SK-N-SH (cell line): ENCODE measurements at regions not wholly inside any gene's neighbourhood (a gene's known extent, or its start where the extent isn't known, plus 50 kb on each side); places are given as distances from the start of the nearest gene placed in this dataset.
A peak's percentile ranks its signal among the peaks of the same experiment; 100 is the strongest.

Source experiments
- CTCF ChIA-PET: fragments of 300-600, 350-600 bp; formaldehyde crosslinking; extraction: SDS; loops from one replicate; lab custom pipeline; 2021; lab: Yijun Ruan, JAX
- POLR2A ChIA-PET: fragments of 350-600 bp; sonication (Branson Sonifier 250); formaldehyde crosslinking; extraction: SDS; loops from one replicate; lab custom pipeline; 2020; ENCODE audit warnings: antibody characterized with exemption, inconsistent platforms; lab: Yijun Ruan, JAX
- DNase-seq: peaks from one replicate; pipeline ENCODE4 v3.0.0; 2012
- H2AFZ ChIP-seq: fragments of 200-600 bp; sonication (generic); 2 replicates; pipeline ENCODE4 v1.8.1; 2016; ENCODE audit warnings: antibody characterized with exemption, mild to moderate bottlenecking, low read depth
- H3F3A ChIP-seq: fragments of 200-600 bp; sonication (generic); replicated peaks from 2 replicates; pipeline ENCODE3; 2016; ENCODE audit warnings: antibody characterized with exemption, mild to moderate bottlenecking; ENCODE audit not compliant: insufficient read depth
- H3K27ac ChIP-seq, 2 experiments: fragments of 200-500 bp in 1 of 2; fragments of 200-600 bp in 1 of 2; sonication (Bioruptor generic) in 1 of 2; sonication (generic), shearing (Covaris generic) in 1 of 2; 2 replicates each; pipeline versions ENCODE4 v1.5.1 to v1.6.1; 2014 to 2016; ENCODE audit warnings: low read depth in 2 of 2, inconsistent platforms in 1 of 2, low read length in 1 of 2, mild to moderate bottlenecking in 1 of 2, mixed read lengths in 1 of 2
- H3K27me3 ChIP-seq: fragments of 200-600 bp; sonication (generic), shearing (Covaris generic); 2 replicates; pipeline ENCODE4 v1.6.1; 2016; ENCODE audit warnings: mixed run types; ENCODE audit not compliant: insufficient read depth
- H3K36me3 ChIP-seq, 2 experiments: fragments of 200-500 bp in 1 of 2; fragments of 200-600 bp in 1 of 2; sonication (Bioruptor generic) in 1 of 2; sonication (generic) in 1 of 2; replicated peaks in 1 of 2; 2 replicates each; pipeline versions ENCODE3 to v1.5.1; 2014 to 2016; ENCODE audit warnings: low read length in 1 of 2, mild to moderate bottlenecking in 1 of 2; ENCODE audit not compliant: insufficient read depth in 2 of 2, control insufficient read depth in 1 of 2
- H3K4me1 ChIP-seq, 2 experiments: fragments of 200-500 bp in 1 of 2; fragments of 200-600 bp in 1 of 2; sonication (Bioruptor generic) in 1 of 2; sonication (generic), shearing (Covaris generic) in 1 of 2; 2 replicates each; pipeline versions ENCODE4 v1.5.1 to v1.6.1; 2014 to 2016; ENCODE audit warnings: low read depth in 1 of 2, low read length in 1 of 2, mixed run types in 1 of 2; ENCODE audit not compliant: insufficient read depth in 2 of 2, control insufficient read depth in 1 of 2
- H3K4me2 ChIP-seq: fragments of 200-600 bp; sonication (generic), shearing (Covaris generic); 2 replicates; pipeline ENCODE4 v1.6.1; 2017; ENCODE audit warnings: mixed run types
- H3K4me3 ChIP-seq, 2 experiments: fragments of 200-500 bp in 1 of 2; fragments of 200-600 bp in 1 of 2; sonication (Bioruptor generic) in 1 of 2; sonication (generic), shearing (Covaris generic) in 1 of 2; 2 replicates each; pipeline versions ENCODE4 v1.5.1 to v1.8.1; 2014 to 2016; ENCODE audit warnings: low read depth in 2 of 2, inconsistent platforms in 1 of 2, low read length in 1 of 2, mild to moderate bottlenecking in 1 of 2, mixed read lengths in 1 of 2, moderate library complexity in 1 of 2
- H3K79me2 ChIP-seq: fragments of 200-600 bp; sonication (generic); 2 replicates; pipeline ENCODE4 v1.8.1; 2017; ENCODE audit warnings: mild to moderate bottlenecking; ENCODE audit not compliant: insufficient read depth
- H3K9ac ChIP-seq: fragments of 200-600 bp; sonication (generic); 2 replicates; pipeline ENCODE4 v1.6.1; 2017; ENCODE audit warnings: mixed run types
- H3K9me2 ChIP-seq: fragments of 200-600 bp; sonication (generic); 2 replicates; pipeline ENCODE4 v1.6.1; 2017; ENCODE audit warnings: mixed run types
- H3K9me3 ChIP-seq: fragments of 200-600 bp; sonication (generic); 2 replicates; pipeline ENCODE4 v1.6.1; 2017; ENCODE audit warnings: mixed run types, mild to moderate bottlenecking, moderate library complexity
- H4K20me1 ChIP-seq: fragments of 200-600 bp; sonication (generic); 2 replicates; pipeline ENCODE4 v1.6.1; 2017; ENCODE audit warnings: mild to moderate bottlenecking, mixed run types; ENCODE audit not compliant: insufficient read depth
- ELF1 ChIP-seq: IDR thresholded peaks from 2 replicates; pipeline ENCODE4 v1.4.0; 2012
- EP300 ChIP-seq, 2 experiments: IDR thresholded peaks; 2 replicates each; pipeline versions ENCODE4 v1.4.0 to v1.6.1; 2012; ENCODE audit warnings: borderline replicate concordance in 1 of 2, low read depth in 1 of 2, low read length in 1 of 2
- EZH2phosphoT487 ChIP-seq: fragments of 200-600 bp; sonication (generic); IDR thresholded peaks from 2 replicates; pipeline ENCODE4 v1.6.1; 2017; ENCODE audit warnings: low read depth, mixed run types, mild to moderate bottlenecking, antibody characterized with exemption, moderate library complexity, borderline replicate concordance
- FOSL2 ChIP-seq: IDR thresholded peaks from 2 replicates; pipeline ENCODE4 v1.4.0; 2012; ENCODE audit warnings: low read depth, mild to moderate bottlenecking, moderate library complexity, borderline replicate concordance
- FOXJ3 ChIP-seq: sonication (generic); formaldehyde crosslinking; IDR thresholded peaks from 2 replicates; pipeline ENCODE4 v1.5.1; 2020; ENCODE audit warnings: mild to moderate bottlenecking, missing genetic modification reagents
- MEF2A ChIP-seq: IDR thresholded peaks from 2 replicates; pipeline ENCODE4 v1.4.0; 2012; ENCODE audit warnings: low read depth, borderline replicate concordance
- MXI1 ChIP-seq: IDR thresholded peaks from 2 replicates; pipeline ENCODE4 v1.6.1; 2012; ENCODE audit warnings: mild to moderate bottlenecking, low read depth, low read length, improper control_type of control experiment
- NFIC ChIP-seq: IDR thresholded peaks from 2 replicates; pipeline ENCODE4 v1.4.0; 2012; ENCODE audit warnings: borderline replicate concordance
- POLR2AphosphoS5 ChIP-seq: IDR thresholded peaks from 2 replicates; pipeline ENCODE4 v1.6.1; 2012; ENCODE audit warnings: low read depth, low read length
- RCOR1 ChIP-seq: fragments of 150-350 bp; IDR thresholded peaks from 2 replicates; pipeline ENCODE4 v1.6.1; 2017; ENCODE audit warnings: antibody characterized with exemption, low read length
- SIN3A ChIP-seq: IDR thresholded peaks from 2 replicates; pipeline ENCODE4 v1.6.1; 2012; ENCODE audit warnings: low read depth, mild to moderate bottlenecking, low read length, moderate library complexity, borderline replicate concordance
- WGBS: methylation state at CpG from one replicate; pipeline ENCODE4 v1.1.6; 2017; ENCODE audit warnings: low lambda C conversion rate; 5-methylcytosine and 5-hydroxymethylcytosine counted together
- TF ChIP-seq, protein P1 (sequence below): IDR thresholded peaks from 2 replicates; pipeline ENCODE4 v1.6.1; 2012; ENCODE audit warnings: mild to moderate bottlenecking, low read depth, low read length, moderate library complexity
- TF ChIP-seq, protein P2 (sequence below): IDR thresholded peaks from 2 replicates; pipeline ENCODE4; 2012
- TF ChIP-seq, protein P3 (sequence below): IDR thresholded peaks from 2 replicates; pipeline ENCODE4 v1.4.0; 2012; ENCODE audit warnings: low read depth, borderline replicate concordance
- TF ChIP-seq, protein P4 (sequence below): fragments of 150-350 bp; IDR thresholded peaks from 2 replicates; pipeline ENCODE4 v1.6.1; 2017; ENCODE audit warnings: antibody characterized with exemption, low read length, low read depth, borderline replicate concordance

DNA sequence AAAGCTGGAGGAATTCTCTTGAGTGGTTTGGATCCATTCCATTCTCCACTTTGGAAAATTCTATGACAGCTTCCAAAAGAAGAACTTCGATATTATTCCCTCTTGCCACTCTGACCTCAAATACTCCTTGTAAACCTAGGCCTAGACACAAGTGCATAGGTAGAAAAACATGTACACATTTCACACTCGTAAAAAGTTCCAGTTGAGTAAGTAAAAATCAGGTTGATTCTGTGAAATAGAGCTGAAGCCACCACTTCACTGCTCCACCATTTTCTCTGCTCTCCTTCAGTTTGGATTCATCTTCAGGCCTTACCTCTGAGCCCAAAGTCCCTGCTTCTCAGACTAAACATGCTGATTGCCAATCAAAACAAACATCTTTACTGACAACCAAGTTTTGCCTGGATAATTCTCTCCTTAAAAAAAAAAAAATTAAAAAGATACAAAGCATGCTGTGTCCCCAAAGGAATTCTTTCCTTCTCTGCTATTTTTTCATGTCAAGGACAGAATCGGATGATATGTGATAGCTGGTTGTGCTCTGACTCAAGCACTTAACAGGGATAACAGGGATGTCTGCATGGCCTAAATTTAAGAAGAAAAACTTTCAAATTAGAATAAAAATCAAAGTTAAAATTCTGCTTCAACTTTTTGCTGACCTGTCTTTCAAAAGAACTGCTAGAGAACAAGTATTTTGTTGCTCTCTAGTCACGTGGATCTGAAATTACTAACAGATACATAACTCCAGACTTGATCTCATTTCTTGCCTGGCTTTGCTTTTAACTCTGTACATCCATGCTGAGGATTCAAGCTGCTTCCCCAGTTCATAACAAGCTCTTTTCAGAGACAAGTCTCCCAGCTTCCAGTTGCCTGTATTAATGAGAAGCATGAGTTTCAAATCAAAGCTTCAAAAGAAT is 420.9 kb upstream of the INTU start (continued):
- TF ChIP-seq, protein P1, sequence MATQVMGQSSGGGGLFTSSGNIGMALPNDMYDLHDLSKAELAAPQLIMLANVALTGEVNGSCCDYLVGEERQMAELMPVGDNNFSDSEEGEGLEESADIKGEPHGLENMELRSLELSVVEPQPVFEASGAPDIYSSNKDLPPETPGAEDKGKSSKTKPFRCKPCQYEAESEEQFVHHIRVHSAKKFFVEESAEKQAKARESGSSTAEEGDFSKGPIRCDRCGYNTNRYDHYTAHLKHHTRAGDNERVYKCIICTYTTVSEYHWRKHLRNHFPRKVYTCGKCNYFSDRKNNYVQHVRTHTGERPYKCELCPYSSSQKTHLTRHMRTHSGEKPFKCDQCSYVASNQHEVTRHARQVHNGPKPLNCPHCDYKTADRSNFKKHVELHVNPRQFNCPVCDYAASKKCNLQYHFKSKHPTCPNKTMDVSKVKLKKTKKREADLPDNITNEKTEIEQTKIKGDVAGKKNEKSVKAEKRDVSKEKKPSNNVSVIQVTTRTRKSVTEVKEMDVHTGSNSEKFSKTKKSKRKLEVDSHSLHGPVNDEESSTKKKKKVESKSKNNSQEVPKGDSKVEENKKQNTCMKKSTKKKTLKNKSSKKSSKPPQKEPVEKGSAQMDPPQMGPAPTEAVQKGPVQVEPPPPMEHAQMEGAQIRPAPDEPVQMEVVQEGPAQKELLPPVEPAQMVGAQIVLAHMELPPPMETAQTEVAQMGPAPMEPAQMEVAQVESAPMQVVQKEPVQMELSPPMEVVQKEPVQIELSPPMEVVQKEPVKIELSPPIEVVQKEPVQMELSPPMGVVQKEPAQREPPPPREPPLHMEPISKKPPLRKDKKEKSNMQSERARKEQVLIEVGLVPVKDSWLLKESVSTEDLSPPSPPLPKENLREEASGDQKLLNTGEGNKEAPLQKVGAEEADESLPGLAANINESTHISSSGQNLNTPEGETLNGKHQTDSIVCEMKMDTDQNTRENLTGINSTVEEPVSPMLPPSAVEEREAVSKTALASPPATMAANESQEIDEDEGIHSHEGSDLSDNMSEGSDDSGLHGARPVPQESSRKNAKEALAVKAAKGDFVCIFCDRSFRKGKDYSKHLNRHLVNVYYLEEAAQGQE: no peak
- TF ChIP-seq ELF1: no peak
- TF ChIP-seq, protein P2, sequence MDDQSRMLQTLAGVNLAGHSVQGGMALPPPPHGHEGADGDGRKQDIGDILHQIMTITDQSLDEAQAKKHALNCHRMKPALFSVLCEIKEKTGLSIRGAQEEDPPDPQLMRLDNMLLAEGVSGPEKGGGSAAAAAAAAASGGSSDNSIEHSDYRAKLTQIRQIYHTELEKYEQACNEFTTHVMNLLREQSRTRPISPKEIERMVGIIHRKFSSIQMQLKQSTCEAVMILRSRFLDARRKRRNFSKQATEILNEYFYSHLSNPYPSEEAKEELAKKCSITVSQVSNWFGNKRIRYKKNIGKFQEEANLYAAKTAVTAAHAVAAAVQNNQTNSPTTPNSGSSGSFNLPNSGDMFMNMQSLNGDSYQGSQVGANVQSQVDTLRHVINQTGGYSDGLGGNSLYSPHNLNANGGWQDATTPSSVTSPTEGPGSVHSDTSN: no peak
- TF ChIP-seq FOSL2: no peak
- TF ChIP-seq SIN3A: no peak
- TF ChIP-seq FOXJ3 (CRISPR knock-in tag): no peak
- TF ChIP-seq, protein P3, sequence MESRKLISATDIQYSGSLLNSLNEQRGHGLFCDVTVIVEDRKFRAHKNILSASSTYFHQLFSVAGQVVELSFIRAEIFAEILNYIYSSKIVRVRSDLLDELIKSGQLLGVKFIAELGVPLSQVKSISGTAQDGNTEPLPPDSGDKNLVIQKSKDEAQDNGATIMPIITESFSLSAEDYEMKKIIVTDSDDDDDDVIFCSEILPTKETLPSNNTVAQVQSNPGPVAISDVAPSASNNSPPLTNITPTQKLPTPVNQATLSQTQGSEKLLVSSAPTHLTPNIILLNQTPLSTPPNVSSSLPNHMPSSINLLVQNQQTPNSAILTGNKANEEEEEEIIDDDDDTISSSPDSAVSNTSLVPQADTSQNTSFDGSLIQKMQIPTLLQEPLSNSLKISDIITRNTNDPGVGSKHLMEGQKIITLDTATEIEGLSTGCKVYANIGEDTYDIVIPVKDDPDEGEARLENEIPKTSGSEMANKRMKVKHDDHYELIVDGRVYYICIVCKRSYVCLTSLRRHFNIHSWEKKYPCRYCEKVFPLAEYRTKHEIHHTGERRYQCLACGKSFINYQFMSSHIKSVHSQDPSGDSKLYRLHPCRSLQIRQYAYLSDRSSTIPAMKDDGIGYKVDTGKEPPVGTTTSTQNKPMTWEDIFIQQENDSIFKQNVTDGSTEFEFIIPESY: no peak

DNA sequence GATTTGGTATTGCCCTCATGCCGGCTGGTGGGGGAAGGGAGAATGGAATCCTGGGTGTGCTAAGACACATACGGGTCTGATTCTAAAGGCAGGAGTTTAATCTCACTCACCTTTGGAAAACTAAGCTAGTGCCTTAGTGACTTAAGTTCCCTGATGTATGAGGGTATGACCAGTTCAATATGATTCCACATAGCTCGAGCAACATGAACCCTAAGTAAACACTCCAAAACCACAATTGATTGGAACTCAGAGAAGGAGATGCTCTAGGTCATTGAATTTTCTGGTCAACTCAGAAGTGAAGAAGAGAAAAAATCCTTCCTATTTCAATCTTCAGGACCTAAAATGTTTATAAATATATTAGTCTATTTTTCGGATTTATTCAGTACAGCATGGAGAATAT is 420.1 kb upstream of the INTU start:
- no peaks in the 10 kb centered on the region for H3F3A ChIP-seq
- POLR2A ChIA-PET: no interaction called here
- 40% methylated on average over 4 of the region's 4 CpGs for WGBS
- no peak for DNase-seq
- no peak overlapping the region for H3K4me3 ChIP-seq
- CTCF ChIA-PET: no interaction called here
- no peaks in the 10 kb centered on the region for H3K27me3 ChIP-seq
- no peaks in the 10 kb centered on the region for H3K9me2 ChIP-seq
- H3K4me2 ChIP-seq: no peak overlapping the region
- H3K4me1 ChIP-seq: no peaks in the 10 kb centered on the region; a peak in 2 of 4 replicates
- H3K36me3 ChIP-seq: no peaks in the 10 kb centered on the region
- no peak overlapping the region for H2AFZ ChIP-seq
- peak overlapping the region; percentile 37 to 76; a peak in 2 of 4 replicates for H3K27ac ChIP-seq
- no peak overlapping the region for H3K9ac ChIP-seq
- H4K20me1 ChIP-seq: no peaks in the 10 kb centered on the region
- H3K9me3 ChIP-seq: no peaks in the 10 kb centered on the region; the same call in 1 of the 2 replicates
- H3K79me2 ChIP-seq: no peaks in the 10 kb centered on the region
- TF ChIP-seq, protein P4, sequence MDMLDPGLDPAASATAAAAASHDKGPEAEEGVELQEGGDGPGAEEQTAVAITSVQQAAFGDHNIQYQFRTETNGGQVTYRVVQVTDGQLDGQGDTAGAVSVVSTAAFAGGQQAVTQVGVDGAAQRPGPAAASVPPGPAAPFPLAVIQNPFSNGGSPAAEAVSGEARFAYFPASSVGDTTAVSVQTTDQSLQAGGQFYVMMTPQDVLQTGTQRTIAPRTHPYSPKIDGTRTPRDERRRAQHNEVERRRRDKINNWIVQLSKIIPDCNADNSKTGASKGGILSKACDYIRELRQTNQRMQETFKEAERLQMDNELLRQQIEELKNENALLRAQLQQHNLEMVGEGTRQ: no peak
- no peak for TF ChIP-seq POLR2AphosphoS5
- TF ChIP-seq, protein P1: no peak
- no peak for TF ChIP-seq FOSL2
- TF ChIP-seq EP300 (IDR thresholded peaks at IDR 0.05; ENCODE audit: borderline replicate concordance in 1 of 2, low read depth in 1 of 2, low read length in 1 of 2): no peak
- no peak for TF ChIP-seq MXI1
- TF ChIP-seq FOXJ3 (CRISPR knock-in tag): no peak
- TF ChIP-seq MEF2A: no peak
- TF ChIP-seq EZH2phosphoT487: no peak
- no peak for TF ChIP-seq NFIC
- no peak for TF ChIP-seq RCOR1
